Embryonic facial prominence (tissue), 1 donor: ENCODE measurements at regions not wholly inside any gene's neighbourhood (a gene's known extent, or its start where the extent isn't known, plus 50 kb on each side); places are given as distances from the start of the nearest gene placed in this dataset.
"Not testable (repeated sequence)": the region's sequence is repeated elsewhere in the genome, so short reads cannot be mapped to it uniquely, and the experiment has no call there.

Experiments
- DNase-seq: peaks from one replicate; pipeline ENCODE4 v3.0.0-alpha.2; 2016; ENCODE audit errors: extremely low spot score

DNA sequence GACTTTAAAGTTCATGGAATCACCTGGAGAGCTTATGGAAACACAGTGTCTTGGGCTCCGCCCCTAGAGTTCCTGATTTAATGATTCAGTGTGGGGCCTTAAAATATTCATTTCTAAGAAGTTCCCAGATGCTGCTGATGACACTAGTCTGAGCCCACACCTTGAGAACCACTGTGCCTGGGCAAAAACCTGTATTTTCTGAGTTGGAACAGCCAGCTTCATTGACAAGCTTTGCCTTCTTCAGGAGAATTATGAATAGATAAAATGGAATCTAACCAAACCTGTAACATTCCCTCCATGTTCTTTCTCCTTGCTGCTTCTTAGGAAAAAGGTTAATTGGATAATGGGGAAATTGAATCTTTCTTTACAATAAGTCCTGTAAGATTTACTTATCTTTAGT is 490.7 kb downstream of the DIPK2A start:
- DNase-seq = no peak

DNA sequence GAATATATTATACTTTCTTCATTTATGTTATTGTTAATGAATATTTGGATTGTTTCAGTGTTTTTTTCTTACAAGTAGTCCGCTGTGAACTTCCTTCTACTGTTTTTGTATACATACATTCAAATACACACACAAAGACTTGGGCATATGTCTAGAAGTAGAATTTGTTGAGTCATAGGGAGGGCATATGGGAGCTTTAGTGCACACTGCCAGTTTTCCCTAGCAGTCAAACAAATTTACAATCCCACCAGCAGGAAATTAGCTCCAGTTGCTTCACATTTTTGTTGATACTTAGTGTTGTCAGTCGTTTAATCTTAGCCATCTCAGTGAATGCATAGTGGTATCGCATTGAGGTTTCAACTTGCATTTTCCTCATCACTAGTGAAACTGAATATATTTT is 492.3 kb downstream of the DIPK2A start:
- DNase-seq = no peak

DNA sequence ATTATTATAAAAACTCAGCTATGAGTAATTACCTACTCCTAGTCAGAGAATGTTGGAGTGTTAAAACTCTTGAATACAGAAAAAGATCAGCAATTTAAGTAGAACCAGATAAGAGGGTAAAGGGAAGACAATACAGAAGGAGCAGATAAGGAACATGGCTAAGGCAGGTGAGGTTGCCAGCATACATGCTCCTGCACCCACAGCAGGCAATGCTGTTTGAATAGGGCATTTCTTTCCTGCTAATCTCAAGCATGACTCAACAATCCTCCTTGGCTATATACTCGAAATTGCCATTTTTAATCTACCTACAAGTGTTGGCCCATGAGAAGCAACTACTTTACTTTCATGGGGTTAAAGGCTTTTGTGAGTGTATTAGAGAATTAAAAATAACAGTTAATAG is 494.5 kb downstream of the DIPK2A start:
- DNase-seq = no peak

DNA sequence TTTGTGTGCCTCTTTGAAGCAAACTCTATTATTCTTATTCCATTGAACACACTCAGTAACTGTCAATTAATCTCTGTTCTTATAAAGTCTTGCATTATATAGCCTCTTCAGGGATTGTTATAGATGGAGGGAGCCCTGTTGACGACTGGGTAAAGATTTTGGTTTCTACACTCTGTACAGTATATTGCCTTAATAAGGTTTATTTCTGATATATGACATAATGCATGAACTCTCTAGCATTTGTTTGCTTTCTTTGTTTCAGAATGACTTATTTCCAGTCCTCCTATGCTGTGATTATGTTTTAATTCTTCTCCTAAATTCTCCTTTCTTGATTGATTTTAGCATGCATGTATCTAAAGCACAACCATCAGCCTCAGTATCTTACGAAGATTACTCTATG is 494.9 kb downstream of the DIPK2A start:
- no peak for DNase-seq

DNA sequence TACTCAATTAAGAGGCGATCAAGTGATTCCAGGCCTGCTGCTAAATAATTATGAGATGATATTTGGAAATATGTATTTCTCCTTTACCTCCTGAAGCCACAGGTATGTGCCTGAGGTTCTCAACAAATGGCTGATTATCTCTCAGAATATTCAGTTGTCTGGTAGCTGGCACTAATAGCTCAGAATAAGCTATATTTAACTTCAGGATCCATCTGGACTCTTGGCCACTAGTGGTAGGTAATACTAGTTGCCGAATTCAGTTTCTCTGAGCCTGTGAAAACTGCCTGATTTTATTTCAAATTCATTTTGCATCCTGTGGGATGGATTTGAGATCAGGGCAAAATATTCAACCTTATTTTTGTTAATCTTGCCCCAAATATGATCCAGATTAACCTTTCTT is 499.0 kb downstream of the DIPK2A start:
- no peak for DNase-seq

DNA sequence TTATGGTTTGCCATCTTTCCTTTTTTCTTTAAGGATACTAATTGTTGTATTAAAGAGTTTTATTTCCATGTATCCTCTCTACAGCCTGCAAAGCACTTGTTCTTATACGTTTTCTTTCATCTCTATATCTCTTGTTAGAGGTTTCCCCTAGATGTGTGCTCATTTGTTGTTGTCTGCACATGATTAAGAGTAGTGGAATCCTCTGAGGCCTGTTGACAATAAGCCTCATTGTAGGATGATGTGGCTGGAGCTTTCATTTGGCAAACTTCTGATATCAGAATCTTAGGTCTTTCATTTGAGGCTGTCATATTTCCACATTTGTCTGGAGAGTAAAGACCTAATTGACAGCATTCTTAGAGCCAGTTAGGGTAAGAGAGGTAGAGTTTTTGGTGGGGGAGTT is 506.0 kb downstream of the DIPK2A start:
- DNase-seq = no peak

DNA sequence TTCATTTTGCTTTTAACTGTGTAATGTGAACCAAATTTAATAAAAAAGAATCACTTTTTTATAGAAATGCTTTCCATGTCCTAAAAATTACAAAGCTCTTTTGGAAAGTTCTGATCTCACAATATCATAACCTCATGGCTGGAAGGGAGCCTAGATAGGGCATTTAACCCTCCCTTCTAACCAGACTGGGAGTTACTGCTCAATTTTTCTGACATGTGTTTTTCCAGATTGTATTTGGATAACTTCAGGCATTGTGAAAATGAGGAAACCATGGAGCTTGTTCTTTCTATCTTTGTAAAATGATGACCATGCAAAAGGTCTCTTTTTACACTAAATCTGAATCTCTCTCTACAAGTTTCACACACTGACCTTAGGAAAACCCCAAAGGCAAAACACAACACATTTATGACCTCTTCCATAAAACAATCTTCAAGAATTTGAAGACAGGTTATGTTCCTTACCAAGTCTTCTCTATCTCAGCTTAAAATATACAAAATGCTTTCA is 508.8 kb downstream of the DIPK2A start:
- DNase-seq = no peak

DNA sequence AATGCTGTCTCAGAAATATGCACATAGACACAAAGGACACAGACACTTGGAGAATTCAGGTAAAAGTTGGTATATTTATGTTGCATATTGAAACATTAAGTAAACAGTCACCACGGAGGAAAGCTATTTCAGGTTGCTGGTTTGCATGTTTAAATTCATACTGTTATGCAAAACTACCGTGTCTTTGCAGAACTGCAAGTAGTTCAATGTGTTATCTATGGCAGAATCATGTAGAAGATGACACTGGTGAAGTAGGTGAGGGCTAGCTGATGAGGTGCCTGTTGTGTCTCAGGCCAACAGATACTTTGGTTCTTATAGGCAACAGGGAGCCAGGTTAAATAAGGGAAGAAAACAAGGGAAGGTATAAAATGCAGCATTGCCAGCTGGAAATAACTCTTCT is 511.3 kb downstream of the DIPK2A start:
- DNase-seq = no peak

DNA sequence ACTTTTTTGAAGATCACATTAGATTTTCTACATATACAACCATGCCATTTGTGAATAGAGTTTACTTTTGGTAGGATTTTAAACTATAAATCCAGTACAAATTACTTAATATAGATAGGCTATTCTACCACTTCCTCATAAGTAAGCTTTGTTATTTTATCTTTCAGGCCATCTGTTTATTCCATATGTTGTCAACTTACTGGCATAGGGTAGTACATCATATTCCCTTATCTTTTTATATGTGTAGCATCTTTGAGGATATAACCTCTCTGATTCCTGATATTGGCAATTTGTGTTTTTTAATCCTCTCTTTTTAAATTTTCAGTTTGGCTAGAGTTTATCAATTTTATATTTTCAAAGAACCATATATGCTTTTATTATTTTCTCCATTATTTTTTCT is 515.4 kb downstream of the DIPK2A start:
- no peak for DNase-seq

DNA sequence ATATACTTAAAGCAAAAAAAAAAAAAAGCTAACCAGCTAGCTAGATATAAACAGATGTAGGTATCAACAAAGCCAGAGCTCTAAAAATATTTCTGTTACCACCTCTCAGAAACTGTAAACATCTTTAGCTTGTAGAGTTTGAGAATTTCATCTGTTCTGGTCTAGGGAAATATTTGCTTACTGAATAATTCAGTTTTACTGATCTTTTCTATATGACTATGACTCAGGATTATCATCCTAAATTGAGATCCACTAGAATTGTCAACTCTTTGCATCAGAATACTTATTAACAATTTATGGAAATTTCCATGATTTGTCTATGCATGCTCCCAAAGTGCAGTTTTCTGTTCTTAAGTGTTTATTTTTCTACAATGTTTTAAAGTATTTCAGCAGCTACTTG is 517.3 kb downstream of the DIPK2A start:
- no peak for DNase-seq

DNA sequence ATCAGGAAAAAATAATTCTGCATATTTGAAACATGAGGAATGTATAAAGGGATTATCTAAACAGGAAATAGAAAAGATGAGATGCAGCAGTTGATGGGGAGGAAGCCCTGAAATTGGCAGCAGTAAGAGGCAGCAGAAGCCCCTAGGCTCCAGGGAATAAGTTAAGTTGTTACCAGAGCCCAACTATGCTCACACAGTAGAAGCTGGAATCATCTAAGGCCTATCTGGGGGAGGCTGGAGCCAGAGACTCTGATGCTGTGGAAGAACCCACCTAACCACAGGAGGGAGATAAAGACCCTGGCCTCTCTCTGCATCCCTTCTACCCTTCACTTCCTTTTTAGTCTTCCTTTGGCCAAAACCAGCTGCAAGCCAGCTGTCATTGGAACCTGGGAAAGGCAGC is 519.7 kb downstream of the DIPK2A start:
- no peak for DNase-seq

DNA sequence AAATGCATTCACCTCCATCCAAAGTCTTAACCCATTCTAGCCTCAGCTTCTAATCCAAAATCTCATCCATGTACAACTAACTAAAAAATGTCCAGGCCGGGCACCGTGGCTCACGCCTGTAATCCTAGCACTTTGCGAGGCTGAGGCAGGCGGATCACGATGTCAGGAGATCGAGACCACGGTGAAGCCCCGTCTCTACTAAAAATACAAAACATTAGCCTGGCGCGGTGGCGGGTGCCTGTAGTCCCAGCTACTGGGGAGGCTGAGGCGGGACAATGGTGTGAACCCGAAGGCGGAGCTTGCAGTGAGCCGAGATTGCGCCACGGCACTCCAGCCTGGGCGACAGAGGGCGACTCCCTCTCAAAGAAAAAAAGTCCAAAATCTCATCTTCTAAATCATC is 523.0 kb downstream of the DIPK2A start:
- not testable (repeated sequence) for DNase-seq

DNA sequence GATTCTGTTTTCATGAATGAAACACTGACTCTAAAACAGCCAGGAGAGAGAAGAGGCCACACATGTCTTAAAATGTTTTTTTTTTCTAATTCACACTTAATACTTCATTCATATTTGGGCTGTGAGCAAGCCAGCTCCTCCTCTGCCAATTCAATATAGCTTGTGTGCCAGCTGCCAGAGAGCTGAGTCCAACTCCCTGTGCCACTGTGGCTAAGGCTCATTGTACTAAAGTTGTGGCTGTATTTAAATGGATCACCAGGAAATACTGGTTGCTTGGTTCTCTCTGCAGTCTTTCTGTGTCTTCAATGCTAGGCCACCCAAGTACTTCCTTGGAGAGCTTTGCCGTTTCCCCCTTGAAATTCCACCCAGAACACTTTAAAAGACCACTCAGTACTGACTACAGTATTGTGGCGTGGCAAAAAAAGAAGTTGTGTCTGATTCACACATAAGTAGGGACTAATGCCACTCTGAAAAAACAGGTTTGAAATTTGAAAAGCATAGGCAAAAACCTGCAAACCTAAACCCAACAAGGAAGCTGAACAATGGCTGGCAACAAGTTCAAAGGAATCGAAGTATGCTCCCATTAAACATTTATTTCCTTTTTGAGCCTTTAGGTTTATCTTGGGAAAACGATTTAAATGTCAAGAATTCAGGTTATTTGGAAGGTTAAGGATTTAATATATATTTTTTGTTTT is 524.7 kb downstream of the DIPK2A start:
- no peak for DNase-seq

DNA sequence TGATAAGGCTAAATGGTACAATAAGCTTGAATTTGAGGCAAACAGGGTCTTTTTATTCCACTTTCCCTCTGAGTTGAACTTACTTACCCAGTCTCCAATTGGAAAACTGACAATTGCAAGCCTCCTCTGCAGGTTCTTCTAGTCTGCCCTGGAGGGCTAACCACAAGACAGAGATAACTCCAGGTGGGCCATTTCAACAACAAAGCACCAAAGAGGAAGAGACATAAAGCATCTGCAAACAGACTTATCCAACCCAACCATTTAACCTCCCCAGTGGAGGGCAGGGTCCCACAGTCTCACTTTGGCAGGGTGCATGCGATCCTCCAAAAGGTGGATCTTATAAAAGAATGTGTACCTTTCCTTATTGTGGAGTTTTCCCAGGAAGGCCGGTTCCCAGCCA is 525.8 kb downstream of the DIPK2A start:
- no peak for DNase-seq

DNA sequence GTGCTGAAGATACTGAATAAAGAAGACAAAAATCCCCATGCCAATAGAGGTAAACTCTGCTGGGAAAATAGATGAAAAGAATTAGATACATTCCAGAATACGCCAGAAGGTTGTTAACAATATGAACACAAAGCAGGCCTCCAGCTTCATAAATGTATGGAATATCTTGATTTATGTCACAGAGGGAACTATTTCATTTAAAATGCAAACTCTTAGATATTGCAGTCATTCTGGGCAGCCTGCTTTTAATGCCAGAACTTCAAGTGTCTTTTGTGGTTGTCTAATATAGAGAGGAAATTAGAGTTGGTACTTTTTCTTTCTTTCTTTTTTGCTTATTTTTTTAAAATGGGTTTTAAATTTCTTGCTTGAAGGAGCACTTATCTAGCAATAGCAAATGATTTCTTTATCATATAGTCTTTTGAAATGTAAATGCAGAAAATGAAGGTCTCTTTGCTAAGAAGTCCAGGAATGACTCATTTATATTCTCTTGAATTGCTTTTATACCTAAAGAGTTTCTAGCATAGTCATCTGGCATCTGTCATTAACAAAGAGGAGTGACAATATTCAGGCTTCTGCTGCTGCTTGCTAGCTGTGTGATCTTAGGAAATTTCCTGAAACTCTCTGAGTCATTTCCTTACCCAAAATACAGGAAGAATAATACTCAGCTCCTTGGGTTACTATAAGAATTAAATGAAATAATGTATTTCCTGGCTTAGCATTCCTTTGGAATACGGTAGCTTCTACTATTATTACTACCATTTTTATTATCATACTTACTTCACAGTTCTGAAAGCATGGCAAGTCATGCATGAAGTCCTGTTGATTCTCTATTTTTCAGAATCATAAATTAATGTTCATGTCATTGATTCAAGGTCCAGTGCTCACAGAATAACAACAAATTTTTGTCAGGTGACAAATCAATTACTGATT is 527.6 kb downstream of the DIPK2A start:
- DNase-seq = no peak

DNA sequence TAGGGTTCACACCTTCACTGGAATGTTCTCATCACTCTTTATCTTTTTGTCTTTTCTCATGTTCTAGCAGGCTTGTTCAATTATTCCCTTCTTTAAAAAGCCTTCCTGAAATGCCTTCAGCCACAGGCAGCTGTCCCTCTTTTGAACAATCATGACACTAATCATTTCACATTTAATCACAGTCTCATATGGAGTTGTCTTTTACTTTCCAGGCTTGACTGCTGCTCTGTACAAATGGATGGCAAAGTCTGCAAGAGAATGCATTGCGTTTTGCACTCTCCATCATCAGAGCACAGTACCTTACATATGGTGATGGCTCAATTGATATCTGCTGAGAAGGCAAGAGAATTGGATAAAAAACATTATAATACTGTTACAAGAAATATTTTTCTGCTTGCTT is 529.8 kb downstream of the DIPK2A start:
- no peak for DNase-seq

DNA sequence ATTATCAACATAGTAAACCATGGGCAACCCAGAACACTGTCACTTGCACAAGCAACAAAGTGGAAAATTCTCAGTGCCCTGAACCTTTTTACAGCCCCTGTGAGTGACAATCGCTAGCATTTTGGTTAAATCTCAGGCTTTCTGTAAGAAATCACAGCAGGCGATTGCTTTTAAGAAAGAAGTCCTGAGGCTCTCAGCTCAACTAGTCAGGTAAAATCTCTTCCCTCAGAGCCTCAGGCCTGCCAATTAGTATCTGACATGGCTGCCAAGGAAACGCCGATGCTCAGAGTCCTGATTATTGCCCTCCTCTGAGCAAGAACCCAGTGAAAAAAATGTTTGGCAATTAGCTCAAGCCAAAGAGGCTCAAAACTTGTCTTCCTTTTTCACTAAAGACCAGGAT is 530.8 kb downstream of the DIPK2A start:
- DNase-seq = no peak

DNA sequence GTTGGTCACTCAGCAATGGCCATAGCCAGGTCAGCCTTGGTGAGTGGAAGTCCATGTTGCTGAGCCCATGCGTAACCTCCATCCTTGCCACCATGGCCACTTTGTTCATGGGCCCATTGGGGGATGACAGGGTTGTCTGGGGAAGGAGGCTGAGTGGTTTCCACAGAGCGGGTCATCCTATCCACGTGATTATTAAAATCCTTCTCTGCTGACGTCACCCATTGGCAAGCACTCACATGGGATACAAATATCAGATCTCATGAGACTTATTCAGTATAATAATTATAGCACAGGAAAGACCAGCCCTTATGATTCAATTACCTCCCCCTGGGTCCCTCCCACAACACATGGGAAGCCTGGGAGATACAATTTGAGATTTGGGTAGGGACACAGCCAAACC is 534.8 kb downstream of the DIPK2A start:
- DNase-seq = not testable (repeated sequence)

DNA sequence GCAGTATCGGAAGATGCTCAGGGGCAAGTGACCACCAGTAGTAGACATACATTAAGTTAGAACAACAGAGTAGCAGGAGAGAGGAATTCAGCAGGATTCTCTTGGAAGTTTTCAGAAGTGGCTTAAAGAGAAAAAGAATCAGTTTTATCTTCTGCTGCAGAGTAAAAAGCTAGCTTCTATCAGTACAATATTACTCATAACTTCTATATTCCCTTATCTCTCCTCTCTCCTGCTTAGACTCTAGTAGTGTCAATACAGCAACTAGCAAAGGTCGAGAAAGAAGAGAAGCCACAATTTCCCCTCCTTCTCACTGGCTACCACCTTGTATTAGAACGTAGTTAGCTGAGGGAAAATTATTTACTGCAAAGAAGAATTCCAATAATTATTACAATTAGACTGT is 539.7 kb downstream of the DIPK2A start:
- DNase-seq = no peak

DNA sequence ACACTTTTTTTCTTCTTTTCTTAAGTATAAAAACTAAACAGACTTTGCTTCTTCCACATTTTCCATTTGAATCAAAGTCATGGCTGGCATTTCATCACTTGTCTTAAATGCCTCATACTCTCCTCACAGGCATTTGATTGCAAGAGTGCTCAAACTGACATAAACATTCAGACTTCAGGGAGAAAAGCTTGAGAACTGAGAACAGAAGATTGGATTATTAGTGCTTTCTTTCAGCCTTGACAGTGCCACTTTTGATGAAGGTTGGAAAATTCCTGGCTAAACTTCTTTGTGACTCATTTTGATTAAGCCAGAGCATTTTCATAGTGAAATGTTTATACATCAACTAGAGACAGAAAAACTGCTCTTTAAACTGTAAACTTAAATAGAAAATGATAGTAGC is 544.4 kb downstream of the DIPK2A start:
- no peak for DNase-seq

DNA sequence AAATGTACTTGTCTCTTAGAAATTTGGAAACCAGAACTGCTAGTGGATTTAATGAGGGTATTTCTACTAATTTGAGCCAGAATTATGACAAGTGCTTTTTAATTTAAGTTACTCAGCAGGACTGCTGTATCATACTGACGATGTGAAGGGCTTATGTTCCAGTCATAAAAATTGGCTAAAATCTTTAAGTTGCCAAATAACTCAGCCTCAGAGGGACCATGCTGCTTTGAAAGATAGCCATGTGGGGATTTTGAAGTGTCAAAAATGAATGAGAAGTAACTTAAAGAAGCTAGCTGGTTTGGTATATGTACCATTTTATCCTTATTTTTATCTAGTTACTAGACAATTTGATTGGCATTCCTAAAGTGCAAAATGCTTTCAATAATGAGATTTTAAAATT is 545.0 kb downstream of the DIPK2A start:
- DNase-seq = no peak

DNA sequence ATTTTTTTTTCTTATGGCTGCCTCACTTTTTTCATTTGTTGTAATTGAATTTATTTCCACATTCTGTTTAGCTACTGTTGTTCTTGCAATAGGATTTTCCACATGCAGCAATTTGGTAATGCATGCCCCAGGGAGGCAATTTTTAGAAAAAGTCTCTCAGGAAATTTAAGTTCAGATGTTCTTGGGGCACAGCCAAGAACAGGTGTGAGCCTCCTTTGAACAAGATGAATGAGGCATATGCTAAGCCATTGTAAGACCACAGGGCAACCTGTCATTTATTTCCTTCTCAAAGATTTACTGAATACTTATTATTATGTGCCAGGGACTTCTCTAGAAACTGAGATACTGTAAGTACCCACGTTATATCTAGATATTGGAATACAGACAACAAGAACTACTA is 549.5 kb downstream of the DIPK2A start:
- DNase-seq = no peak

DNA sequence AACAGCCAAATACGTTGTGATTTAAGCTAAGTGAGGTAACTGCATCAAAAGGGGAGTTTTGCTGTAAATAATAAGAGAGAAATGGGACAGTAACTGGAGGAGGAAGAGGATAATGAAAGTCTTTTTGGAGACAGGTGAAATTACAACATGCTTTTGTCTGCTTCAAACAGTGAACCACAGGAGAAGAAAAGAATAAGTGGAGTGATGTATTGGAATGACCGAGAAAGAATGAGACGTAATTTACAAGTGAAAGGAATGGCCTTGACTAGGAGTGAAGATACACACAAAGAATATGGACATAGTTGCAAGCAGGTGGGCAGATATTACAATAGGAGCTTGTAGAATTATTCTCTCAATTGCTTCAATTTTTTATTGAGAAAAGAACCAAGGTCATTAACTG is 550.8 kb downstream of the DIPK2A start:
- DNase-seq = no peak
